ENCODE measurements at regions not wholly inside any gene's neighbourhood (a gene's known extent, or its start where the extent isn't known, plus 50 kb on each side); places are given as distances from the start of the nearest gene placed in this dataset.
"Not testable (repeated sequence)": the region's sequence is repeated elsewhere in the genome, so short reads cannot be mapped to it uniquely, and the experiment has no call there.

DNA sequence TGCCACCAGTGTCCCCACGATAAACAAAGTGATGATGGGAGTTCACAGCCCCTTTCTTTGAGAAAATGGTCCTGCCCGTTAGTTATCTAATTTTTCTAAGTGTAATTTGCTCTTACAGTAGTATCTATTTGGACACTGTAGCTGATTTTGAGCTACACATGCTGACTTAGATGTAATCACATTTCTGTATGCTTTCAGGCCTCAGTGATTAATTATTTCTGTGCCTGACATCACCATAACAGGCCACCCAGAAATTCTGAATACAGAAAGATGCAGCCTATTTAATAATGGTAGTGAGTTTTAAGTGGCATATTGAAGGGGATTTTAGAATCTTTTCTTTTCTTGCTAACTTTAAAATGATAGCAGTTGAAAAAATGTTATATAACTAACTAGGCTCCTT is 147.6 kb upstream of the ANXA10 start:
- no peaks in the 10 kb centered on the region for H3K9me3 ChIP-seq (ENCODE audit: control insufficient read depth, low read depth, low read length)
- H3K4me3 ChIP-seq (ENCODE audit: low read length), result no peak overlapping the region
- H3K4me1 ChIP-seq (ENCODE audit: control insufficient read depth, low read depth, low read length), result peaks cover 11% of the 10 kb centered on the region
- H3K27ac ChIP-seq (ENCODE audit: low read length), result no peak overlapping the region
- H3K27me3 ChIP-seq (ENCODE audit: control insufficient read depth, insufficient read depth, low read length), result no peaks in the 10 kb centered on the region
- no peaks in the 10 kb centered on the region for H3K36me3 ChIP-seq (ENCODE audit: control insufficient read depth, low read depth, low read length)
- no peak overlapping the region for H3K9ac ChIP-seq (ENCODE audit: low read length)

DNA sequence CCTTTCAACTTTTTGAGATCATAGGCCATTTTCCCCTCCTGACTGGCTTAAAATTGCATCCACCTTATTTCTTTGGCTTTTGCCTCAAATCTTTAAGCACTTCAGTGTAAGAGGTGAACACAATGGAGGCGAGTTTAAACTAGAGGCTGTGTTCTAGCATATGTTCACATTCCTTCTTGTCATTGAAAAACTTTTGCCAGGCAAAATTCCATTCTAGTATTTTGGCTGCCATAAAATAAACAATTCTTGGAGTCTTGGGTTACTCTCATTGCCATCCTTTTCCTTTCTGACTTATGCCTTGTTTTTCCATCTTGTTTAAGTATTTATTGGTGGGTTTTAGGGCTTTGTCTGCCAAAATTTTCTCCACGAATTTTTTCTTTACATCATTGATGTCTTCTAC is 137.3 kb upstream of the ANXA10 start:
- no peak overlapping the region for H3K27ac ChIP-seq (ENCODE audit: low read length)
- H3K9ac ChIP-seq (ENCODE audit: low read length), result no peak overlapping the region
- H3K9me3 ChIP-seq (ENCODE audit: control insufficient read depth, low read depth, low read length), result peaks cover 17% of the 10 kb centered on the region
- no peaks in the 10 kb centered on the region for H3K27me3 ChIP-seq (ENCODE audit: control insufficient read depth, insufficient read depth, low read length)
- H3K4me1 ChIP-seq (ENCODE audit: control insufficient read depth, low read depth, low read length), result no peaks in the 10 kb centered on the region
- no peaks in the 10 kb centered on the region for H3K36me3 ChIP-seq (ENCODE audit: control insufficient read depth, low read depth, low read length)
- H3K4me3 ChIP-seq (ENCODE audit: low read length), result no peak overlapping the region

DNA sequence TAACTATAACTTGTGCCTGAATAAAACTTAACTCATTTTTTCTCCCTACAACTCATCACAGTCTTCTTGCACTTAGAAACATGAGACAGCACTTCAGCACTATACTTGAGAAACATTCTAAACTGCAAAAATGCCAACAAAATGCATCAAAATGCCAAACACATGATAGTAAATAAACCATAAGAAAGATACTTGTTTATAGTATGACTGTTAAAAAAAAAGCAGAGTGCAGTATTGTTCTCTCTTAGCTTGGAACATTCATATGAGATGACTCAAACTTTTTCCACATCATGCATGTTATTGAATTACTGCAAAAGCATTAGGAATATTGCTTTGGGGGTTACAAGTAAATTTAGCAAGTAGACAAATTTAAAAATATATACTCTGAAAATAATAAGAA is 135.7 kb upstream of the ANXA10 start:
- Histone ChIP-seq H3K27me3 (ENCODE audit: control insufficient read depth, insufficient read depth, low read length) (no peaks in the 10 kb centered on the region), H3K9me3 (ENCODE audit: control insufficient read depth, low read depth, low read length) (peaks cover 17% of the 10 kb centered on the region), H3K27ac (ENCODE audit: low read length) (no peak overlapping the region), H3K4me1 (ENCODE audit: control insufficient read depth, low read depth, low read length) (no peaks in the 10 kb centered on the region), H3K36me3 (ENCODE audit: control insufficient read depth, low read depth, low read length) (no peaks in the 10 kb centered on the region), H3K4me3 (ENCODE audit: low read length) (no peak overlapping the region), H3K9ac (ENCODE audit: low read length) (no peak overlapping the region)

DNA sequence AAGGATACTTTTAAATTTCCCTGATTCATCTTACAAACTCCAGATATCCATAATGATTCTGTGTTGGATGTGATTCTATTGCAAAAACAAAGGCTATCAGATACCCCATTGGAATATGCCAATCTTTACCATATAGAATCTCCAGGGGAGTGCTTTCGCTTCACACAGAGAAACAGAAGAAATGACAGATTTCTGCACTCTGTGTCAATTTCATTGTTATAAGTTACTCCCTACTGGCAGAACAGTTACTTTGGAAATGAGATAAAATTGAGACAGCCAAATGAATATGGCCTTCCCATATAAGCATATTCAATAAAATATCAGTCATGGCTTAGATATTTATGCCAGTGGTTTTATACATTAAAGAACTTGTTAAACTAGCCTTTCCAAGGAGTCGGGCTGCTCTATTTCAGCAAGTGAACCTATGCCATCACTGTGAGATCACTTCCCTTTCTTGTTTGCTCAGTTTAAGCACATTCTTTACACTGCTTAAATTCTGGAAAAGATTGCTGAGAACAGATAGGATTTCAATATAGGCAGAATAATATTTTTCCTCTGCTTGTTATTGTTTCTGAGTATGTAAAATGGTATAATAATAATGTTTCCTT is 127.5 kb upstream of the ANXA10 start:
- Histone ChIP-seq H3K9ac (ENCODE audit: low read length) (no peak overlapping the region), H3K4me1 (ENCODE audit: control insufficient read depth, low read depth, low read length) (peaks cover 10% of the 10 kb centered on the region), H3K27me3 (ENCODE audit: control insufficient read depth, insufficient read depth, low read length) (no peaks in the 10 kb centered on the region), H3K9me3 (ENCODE audit: control insufficient read depth, low read depth, low read length) (no peaks in the 10 kb centered on the region), H3K4me3 (ENCODE audit: low read length) (no peak overlapping the region), H3K27ac (ENCODE audit: low read length) (no peak overlapping the region), H3K36me3 (ENCODE audit: control insufficient read depth, low read depth, low read length) (no peaks in the 10 kb centered on the region)

DNA sequence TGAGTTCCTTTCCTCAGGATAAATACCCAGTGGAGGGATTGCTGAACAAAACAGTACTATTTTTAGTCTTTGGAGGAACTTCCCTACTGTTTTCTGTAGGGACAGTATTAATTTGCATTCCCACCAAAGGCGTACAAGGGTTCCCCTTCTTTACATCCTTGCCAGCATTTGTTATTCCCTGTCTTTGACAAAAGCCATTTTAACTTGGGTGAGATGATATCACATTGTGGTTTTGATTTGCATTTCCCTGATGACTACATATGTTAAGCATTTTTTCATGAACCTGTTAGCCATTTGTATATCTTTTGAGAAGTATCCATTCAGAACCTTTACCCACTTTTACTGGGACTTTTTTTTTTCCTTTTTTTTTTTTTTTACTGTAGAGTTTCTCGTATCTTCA is 126.2 kb upstream of the ANXA10 start:
- H3K27me3 ChIP-seq (ENCODE audit: control insufficient read depth, insufficient read depth, low read length), result no peaks in the 10 kb centered on the region
- H3K9me3 ChIP-seq (ENCODE audit: control insufficient read depth, low read depth, low read length), result no peaks in the 10 kb centered on the region
- no peak overlapping the region for H3K4me3 ChIP-seq (ENCODE audit: low read length)
- peaks cover 10% of the 10 kb centered on the region for H3K4me1 ChIP-seq (ENCODE audit: control insufficient read depth, low read depth, low read length)
- H3K9ac ChIP-seq (ENCODE audit: low read length), result no peak overlapping the region
- H3K27ac ChIP-seq (ENCODE audit: low read length), result no peak overlapping the region
- H3K36me3 ChIP-seq (ENCODE audit: control insufficient read depth, low read depth, low read length), result no peaks in the 10 kb centered on the region

DNA sequence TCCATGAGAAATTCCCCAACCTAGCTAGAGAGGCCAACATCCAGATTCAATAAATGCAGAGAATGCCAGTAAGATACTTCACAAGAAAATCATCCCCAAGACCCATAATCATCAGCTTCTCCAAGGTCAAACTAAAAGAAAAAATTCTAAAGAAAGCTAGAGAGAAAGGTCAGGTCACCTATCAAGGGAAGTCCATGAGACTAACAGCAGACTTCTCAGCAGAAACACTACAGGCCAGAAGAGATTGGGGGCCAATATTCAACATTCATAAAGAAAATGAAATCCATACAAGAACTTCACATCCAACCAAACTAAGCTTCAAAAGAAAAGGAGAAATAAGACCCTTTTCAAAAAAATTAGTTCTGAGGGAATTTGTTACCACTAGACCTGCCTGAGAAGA is 118.8 kb upstream of the ANXA10 start:
- Histone ChIP-seq H3K27me3 (ENCODE audit: control insufficient read depth, insufficient read depth, low read length) (no peaks in the 10 kb centered on the region), H3K4me1 (ENCODE audit: control insufficient read depth, low read depth, low read length) (no peaks in the 10 kb centered on the region), H3K9me3 (ENCODE audit: control insufficient read depth, low read depth, low read length) (peaks cover 15% of the 10 kb centered on the region), H3K4me3 (ENCODE audit: low read length) (no peak overlapping the region), H3K27ac (ENCODE audit: low read length) (no peak overlapping the region), H3K36me3 (ENCODE audit: control insufficient read depth, low read depth, low read length) (no peaks in the 10 kb centered on the region), H3K9ac (ENCODE audit: low read length) (no peak overlapping the region)

DNA sequence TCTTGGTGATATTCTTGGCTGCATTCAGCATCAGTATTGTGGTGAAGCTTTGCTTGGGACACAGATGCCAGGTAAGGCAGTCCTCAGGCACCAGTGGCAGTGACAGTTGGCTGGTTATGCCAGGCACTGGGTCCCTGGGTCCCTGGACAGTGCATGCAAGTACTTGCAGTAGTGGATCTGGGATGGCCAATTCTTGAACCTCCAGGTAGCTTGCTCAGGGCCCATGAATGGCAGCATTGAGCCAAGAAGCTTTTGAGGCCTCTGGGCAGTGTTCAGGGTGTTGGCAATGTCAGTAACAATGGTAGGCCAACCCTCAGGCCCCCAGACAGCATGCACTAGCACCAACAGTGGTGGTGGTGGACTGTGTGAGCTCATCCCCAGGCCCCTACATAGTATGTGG is 106.8 kb upstream of the ANXA10 start:
- H3K4me1 ChIP-seq (ENCODE audit: control insufficient read depth, low read depth, low read length), result no peaks in the 10 kb centered on the region

DNA sequence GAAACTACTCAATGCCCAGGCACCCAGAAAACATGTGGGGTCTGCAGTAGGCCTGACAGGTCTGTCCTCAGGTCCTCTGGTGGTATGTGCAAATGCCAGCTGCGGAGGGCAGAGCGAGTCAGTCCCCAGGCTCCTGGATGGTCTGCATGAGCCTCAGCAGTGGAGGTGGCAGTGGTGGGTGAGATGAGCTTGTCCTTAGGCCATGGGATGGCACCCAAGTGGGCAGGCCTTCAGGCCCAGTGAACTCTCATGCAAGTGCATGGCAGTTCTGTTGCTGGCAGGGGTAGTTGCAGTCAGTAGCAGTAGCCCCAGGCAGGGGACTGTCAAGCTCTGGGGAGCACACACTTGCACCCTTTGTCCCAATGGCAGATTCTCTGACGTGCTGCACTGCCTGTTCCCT is 106.3 kb upstream of the ANXA10 start:
- Histone ChIP-seq H3K27me3 (ENCODE audit: control insufficient read depth, insufficient read depth, low read length) (no peaks in the 10 kb centered on the region), H3K36me3 (ENCODE audit: control insufficient read depth, low read depth, low read length) (no peaks in the 10 kb centered on the region), H3K4me3 (ENCODE audit: low read length) (no peak overlapping the region), H3K9me3 (ENCODE audit: control insufficient read depth, low read depth, low read length) (no peaks in the 10 kb centered on the region), H3K9ac (ENCODE audit: low read length) (no peak overlapping the region), H3K4me1 (ENCODE audit: control insufficient read depth, low read depth, low read length) (no peaks in the 10 kb centered on the region), H3K27ac (ENCODE audit: low read length) (no peak overlapping the region)

More for the DNA sequence above, 106.8 kb upstream of the ANXA10 start:
- Histone ChIP-seq H3K4me3 (ENCODE audit: low read length) (no peak overlapping the region), H3K9ac (ENCODE audit: low read length) (no peak overlapping the region), H3K9me3 (ENCODE audit: control insufficient read depth, low read depth, low read length) (no peaks in the 10 kb centered on the region), H3K27me3 (ENCODE audit: control insufficient read depth, insufficient read depth, low read length) (no peaks in the 10 kb centered on the region), H3K27ac (ENCODE audit: low read length) (no peak overlapping the region), H3K36me3 (ENCODE audit: control insufficient read depth, low read depth, low read length) (no peaks in the 10 kb centered on the region)

DNA sequence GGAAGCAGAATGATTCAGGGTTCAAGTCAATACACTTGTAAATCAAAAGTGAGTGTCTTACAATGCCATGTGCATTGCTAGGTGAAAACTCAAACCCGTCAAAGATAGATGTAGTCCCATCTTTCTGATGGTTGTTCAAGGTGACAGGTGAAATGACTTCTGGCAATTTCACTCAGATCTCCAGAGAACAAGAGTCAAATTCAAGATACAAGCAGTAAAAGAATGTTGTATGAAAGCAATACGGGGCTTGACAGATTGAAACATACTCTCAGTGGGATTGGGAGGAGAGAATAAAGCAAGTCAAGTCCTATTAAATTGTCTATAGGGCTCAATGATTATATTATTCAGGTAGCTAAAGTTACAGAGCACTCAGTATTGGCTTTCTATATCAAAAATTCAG is 105.1 kb upstream of the ANXA10 start:
- Histone ChIP-seq H3K9me3 (ENCODE audit: control insufficient read depth, low read depth, low read length) (no peaks in the 10 kb centered on the region), H3K4me3 (ENCODE audit: low read length) (no peak overlapping the region), H3K27me3 (ENCODE audit: control insufficient read depth, insufficient read depth, low read length) (no peaks in the 10 kb centered on the region), H3K9ac (ENCODE audit: low read length) (no peak overlapping the region), H3K4me1 (ENCODE audit: control insufficient read depth, low read depth, low read length) (no peaks in the 10 kb centered on the region), H3K36me3 (ENCODE audit: control insufficient read depth, low read depth, low read length) (no peaks in the 10 kb centered on the region), H3K27ac (ENCODE audit: low read length) (no peak overlapping the region)

DNA sequence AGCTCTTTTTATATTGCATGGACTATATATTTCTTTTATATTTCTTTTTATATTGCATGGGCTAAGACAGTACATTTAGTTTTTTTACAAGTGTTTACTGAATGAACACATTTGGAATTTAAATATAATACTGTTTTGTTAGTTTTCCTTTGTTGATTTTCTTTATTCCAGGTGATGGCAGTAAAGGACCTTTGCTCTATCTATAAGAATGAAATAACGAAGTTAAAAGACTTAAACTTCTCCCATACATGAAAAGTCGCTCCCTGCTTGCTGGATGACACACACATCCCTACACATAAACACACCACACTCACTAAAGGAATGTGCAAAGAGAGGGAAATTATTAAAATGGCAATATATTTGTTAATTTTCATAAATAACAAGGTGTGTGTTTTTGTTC is 102.5 kb upstream of the ANXA10 start:
- Histone ChIP-seq H3K27me3 (ENCODE audit: control insufficient read depth, insufficient read depth, low read length) (no peaks in the 10 kb centered on the region), H3K9ac (ENCODE audit: low read length) (no peak overlapping the region), H3K9me3 (ENCODE audit: control insufficient read depth, low read depth, low read length) (no peaks in the 10 kb centered on the region), H3K4me3 (ENCODE audit: low read length) (no peak overlapping the region), H3K4me1 (ENCODE audit: control insufficient read depth, low read depth, low read length) (no peaks in the 10 kb centered on the region), H3K36me3 (ENCODE audit: control insufficient read depth, low read depth, low read length) (no peaks in the 10 kb centered on the region), H3K27ac (ENCODE audit: low read length) (no peak overlapping the region)

DNA sequence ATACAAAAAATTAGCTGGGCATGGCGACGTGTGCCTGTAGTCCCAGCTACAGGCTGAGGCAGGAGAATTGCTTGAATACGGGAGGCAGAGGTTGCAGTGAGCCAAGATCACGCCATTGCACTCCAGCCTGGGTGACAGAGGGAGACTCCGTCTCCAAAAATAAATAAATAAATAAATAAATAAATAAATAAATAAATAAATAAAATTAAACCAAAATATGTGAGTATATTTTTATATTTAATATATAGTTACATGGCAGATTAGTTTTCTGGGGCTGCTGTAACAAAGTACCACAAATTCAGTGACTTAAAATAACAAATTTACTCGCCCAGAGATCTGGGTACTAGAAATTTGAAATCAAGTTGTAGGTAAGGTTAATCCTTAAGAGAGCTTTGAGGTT is 84.2 kb upstream of the ANXA10 start:
- not testable (repeated sequence) for H3K4me1 ChIP-seq (ENCODE audit: control insufficient read depth, low read depth, low read length); H3K27ac ChIP-seq (ENCODE audit: low read length); H3K9me3 ChIP-seq (ENCODE audit: control insufficient read depth, low read depth, low read length); H3K4me3 ChIP-seq (ENCODE audit: low read length); H3K9ac ChIP-seq (ENCODE audit: low read length); H3K36me3 ChIP-seq (ENCODE audit: control insufficient read depth, low read depth, low read length); H3K27me3 ChIP-seq (ENCODE audit: control insufficient read depth, insufficient read depth, low read length)

DNA sequence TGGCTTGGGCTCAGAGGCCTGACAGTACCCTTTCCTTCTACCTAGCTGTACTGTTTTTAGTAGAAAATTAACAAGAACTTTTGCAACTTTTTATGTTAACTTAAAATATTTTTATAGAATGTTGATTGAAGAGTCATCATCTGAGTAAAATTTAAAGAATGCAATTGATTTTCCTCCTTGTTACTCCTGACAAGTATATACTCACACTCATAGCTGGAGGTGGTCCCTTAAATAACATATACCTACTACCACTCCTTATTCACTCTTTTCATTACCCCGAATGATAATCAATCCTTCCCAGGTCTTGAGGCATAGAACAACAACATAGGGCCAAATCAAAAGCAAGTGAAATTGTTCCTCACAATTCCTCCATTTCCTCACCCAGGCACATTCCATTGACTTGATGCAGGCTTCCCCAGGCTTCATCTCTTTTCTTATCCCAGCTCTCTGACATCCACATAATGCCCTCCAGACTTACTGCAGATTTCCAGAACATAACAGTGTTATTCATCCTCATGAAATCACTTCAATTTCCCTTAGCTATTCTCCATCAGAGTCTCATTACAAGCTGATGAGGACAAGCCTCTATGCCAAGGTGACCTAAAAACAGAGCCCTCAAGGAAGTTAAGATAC is 73.2 kb upstream of the ANXA10 start:
- Histone ChIP-seq H3K36me3 (ENCODE audit: control insufficient read depth, low read depth, low read length) (no peaks in the 10 kb centered on the region), H3K27me3 (ENCODE audit: control insufficient read depth, insufficient read depth, low read length) (no peaks in the 10 kb centered on the region), H3K4me1 (ENCODE audit: control insufficient read depth, low read depth, low read length) (peaks cover 7% of the 10 kb centered on the region), H3K4me3 (ENCODE audit: low read length) (no peak overlapping the region), H3K9ac (ENCODE audit: low read length) (no peak overlapping the region), H3K27ac (ENCODE audit: low read length) (no peak overlapping the region), H3K9me3 (ENCODE audit: control insufficient read depth, low read depth, low read length) (peaks cover 6% of the 10 kb centered on the region)

All from iPS-18a (cell line).